GM12878 (cell line): ENCODE measurements at regions not wholly inside any gene's neighbourhood (a gene's known extent, or its start where the extent isn't known, plus 50 kb on each side); places are given as distances from the start of the nearest gene placed in this dataset.

Experiments
- BMI1 ChIP-seq: fragments of 450-650 bp; IDR thresholded peaks from 2 replicates; pipeline ENCODE4 v1.6.1; 2016; ENCODE audit warnings: mild to moderate bottlenecking, moderate library complexity, borderline replicate concordance
- CBX5 ChIP-seq: sonication (generic); IDR thresholded peaks from 2 replicates; pipeline ENCODE4 v1.6.1; 2016; ENCODE audit warnings: low read depth, moderate library complexity, mild to moderate bottlenecking, inconsistent platforms
- EP300 ChIP-seq, 2 experiments: fragments of 150-350 bp in 1 of 2; IDR thresholded peaks; 2 replicates each; pipeline ENCODE4 v1.6.1; 2011 to 2012; ENCODE audit warnings: low read depth in 2 of 2, low read length in 2 of 2, borderline replicate concordance in 1 of 2, improper control_type of control experiment in 1 of 2, inconsistent platforms in 1 of 2; ENCODE audit not compliant: control insufficient read depth in 1 of 2
- FOS ChIP-seq: IDR thresholded peaks from 3 replicates; pipeline ENCODE4 v1.6.1; 2011; ENCODE audit warnings: borderline replicate concordance; ENCODE audit not compliant: insufficient read length; ENCODE audit errors: extremely low read depth
- SIN3A ChIP-seq: IDR thresholded peaks from 2 replicates; pipeline ENCODE4 v1.6.1; 2012; ENCODE audit warnings: low read depth, low read length, improper control_type of control experiment
- TF ChIP-seq, protein P1 (sequence below), 3 experiments: IDR thresholded peaks in 2 of 3; conservative IDR thresholded peaks in 1 of 3; 2 replicates each; pipeline ENCODE4 v1.5.1; 2011; ENCODE audit warnings: low read depth in 3 of 3, low read length in 3 of 3, mild to moderate bottlenecking in 3 of 3, control low read depth in 2 of 3, moderate library complexity in 2 of 3, inconsistent platforms in 1 of 3, mixed read lengths in 1 of 3; ENCODE audit not compliant: control insufficient read depth in 2 of 3, insufficient read depth in 1 of 3; ENCODE audit errors: extremely low read depth in 1 of 3
- TF ChIP-seq, protein P2 (sequence below): IDR thresholded peaks from 2 replicates; pipeline ENCODE4 v1.6.1; 2012; ENCODE audit warnings: low read depth, low read length, improper control_type of control experiment

DNA sequence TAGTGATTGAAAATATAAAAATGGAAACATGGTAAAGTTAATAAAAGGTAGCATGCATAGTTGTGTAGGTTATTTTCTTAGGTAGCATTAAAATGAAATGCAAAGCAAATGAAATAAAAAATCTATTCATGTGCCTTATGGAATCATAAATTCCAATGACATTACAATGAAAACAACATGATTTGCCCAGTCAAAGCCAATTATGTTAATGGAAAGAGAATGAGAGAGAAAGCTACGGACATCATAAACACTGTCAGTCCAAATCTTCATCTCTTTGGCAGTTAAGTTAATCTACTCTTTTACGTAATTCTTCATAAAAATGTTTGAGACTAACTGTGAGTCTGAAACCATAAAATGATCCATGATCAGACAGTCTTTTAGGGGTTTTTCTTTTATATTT lies 636.7 kb upstream of the SYT4 start:
- TF ChIP-seq SIN3A, result no peak
- TF ChIP-seq, protein P1, sequence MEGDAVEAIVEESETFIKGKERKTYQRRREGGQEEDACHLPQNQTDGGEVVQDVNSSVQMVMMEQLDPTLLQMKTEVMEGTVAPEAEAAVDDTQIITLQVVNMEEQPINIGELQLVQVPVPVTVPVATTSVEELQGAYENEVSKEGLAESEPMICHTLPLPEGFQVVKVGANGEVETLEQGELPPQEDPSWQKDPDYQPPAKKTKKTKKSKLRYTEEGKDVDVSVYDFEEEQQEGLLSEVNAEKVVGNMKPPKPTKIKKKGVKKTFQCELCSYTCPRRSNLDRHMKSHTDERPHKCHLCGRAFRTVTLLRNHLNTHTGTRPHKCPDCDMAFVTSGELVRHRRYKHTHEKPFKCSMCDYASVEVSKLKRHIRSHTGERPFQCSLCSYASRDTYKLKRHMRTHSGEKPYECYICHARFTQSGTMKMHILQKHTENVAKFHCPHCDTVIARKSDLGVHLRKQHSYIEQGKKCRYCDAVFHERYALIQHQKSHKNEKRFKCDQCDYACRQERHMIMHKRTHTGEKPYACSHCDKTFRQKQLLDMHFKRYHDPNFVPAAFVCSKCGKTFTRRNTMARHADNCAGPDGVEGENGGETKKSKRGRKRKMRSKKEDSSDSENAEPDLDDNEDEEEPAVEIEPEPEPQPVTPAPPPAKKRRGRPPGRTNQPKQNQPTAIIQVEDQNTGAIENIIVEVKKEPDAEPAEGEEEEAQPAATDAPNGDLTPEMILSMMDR (IDR thresholded peaks at IDR 0.05 in 2 of 3, conservative IDR thresholded peaks at IDR 0.05 in 1 of 3; ENCODE audit: control insufficient read depth in 2 of 3, extremely low read depth in 1 of 3, insufficient read depth in 1 of 3, low read depth in 3 of 3, low read length in 3 of 3), result no peak
- TF ChIP-seq BMI1, result no peak
- TF ChIP-seq FOS, result no peak
- TF ChIP-seq EP300 (IDR thresholded peaks at IDR 0.05; ENCODE audit: borderline replicate concordance in 1 of 2, control insufficient read depth in 1 of 2, low read depth in 2 of 2, low read length in 2 of 2), result no peak
- TF ChIP-seq, protein P2, sequence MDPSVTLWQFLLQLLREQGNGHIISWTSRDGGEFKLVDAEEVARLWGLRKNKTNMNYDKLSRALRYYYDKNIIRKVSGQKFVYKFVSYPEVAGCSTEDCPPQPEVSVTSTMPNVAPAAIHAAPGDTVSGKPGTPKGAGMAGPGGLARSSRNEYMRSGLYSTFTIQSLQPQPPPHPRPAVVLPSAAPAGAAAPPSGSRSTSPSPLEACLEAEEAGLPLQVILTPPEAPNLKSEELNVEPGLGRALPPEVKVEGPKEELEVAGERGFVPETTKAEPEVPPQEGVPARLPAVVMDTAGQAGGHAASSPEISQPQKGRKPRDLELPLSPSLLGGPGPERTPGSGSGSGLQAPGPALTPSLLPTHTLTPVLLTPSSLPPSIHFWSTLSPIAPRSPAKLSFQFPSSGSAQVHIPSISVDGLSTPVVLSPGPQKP, result no peak
- TF ChIP-seq CBX5, result no peak
